ENCODE measurements at regions not wholly inside any gene's neighbourhood (a gene's known extent, or its start where the extent isn't known, plus 50 kb on each side); places are given as distances from the start of the nearest gene placed in this dataset.

DNA sequence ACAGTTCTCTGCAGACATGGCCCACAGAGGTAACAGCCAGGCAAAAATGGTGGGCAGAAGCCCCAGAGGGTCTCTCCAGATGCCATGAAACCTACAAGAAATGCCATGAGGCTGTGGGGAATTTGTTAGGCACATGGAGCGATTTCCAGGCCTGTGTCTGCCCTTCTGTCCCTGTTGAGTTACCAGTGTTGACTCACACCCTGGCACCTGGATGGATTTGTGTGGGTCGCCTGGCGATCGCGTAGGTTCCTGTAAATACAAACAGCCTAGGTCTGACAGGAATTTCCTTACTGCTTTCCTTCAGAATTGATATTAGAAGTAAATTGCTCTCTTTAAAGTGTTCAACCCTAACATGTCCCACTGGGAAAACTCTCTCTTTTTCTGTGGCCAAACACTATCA, 164.9 kb upstream of the EEPD1 start:
- no peaks in the 10 kb centered on the region for H3K36me3 ChIP-seq
- DNase-seq, result peak; percentile 20
- H3K9me3 ChIP-seq, result no peaks in the 10 kb centered on the region
- no peak overlapping the region for H3K4me3 ChIP-seq
- H3K27me3 ChIP-seq, result no peaks in the 10 kb centered on the region

GRCh38 chr7:35988818-35989217, 164.2 kb upstream of the EEPD1 start:
- Histone ChIP-seq H3K4me3 (no peak overlapping the region), H3K9me3 (no peaks in the 10 kb centered on the region), H3K27me3 (no peaks in the 10 kb centered on the region), H3K36me3 (no peaks in the 10 kb centered on the region)
- no peak for DNase-seq

DNA sequence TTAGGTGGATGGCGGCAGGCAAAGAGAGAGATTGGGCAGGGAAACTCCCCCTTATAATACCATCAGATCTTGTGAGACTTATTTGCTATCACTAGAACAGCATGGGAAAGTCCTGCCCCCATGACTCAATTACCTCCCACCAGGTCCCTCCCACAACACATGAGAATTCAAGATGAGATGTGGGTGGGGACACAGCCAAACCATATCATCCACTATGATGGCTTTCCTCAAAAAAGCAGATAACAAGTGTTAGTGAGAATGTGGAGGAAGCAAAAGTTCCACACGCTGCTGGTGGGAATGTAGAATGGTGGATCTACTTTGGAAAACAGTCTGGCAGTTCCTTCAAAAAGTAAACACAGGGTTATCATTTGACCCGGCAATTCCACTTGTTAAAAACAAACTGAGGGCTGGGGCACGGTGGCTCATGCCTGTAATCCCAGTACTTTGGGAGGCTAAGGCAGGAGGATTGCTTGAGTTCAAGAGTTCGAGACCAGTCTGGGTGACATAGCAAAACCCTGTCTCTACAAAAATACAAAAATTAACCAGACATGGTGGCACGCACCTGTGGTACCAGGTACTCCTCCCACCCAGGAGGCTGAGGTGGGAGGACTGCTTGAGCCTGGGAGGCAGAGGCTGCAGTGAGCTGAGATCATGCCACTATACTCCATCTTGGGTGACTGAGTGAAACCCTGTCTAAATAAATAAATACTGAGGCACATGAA, 161.4 kb upstream of the EEPD1 start:
- no peak for DNase-seq
- Histone ChIP-seq H3K36me3 (no peaks in the 10 kb centered on the region), H3K9me3 (no peaks in the 10 kb centered on the region), H3K4me3 (no peak overlapping the region), H3K27me3 (no peaks in the 10 kb centered on the region)

- H3K4me3 ChIP-seq, result no peak overlapping the region
- H3K36me3 ChIP-seq, result no peaks in the 10 kb centered on the region
- no peak for DNase-seq
- no peaks in the 10 kb centered on the region for H3K27me3 ChIP-seq
- no peaks in the 10 kb centered on the region for H3K9me3 ChIP-seq
These were observed 160.6 kb upstream of the EEPD1 start for GRCh38 chr7:35992436-35992835.

DNA sequence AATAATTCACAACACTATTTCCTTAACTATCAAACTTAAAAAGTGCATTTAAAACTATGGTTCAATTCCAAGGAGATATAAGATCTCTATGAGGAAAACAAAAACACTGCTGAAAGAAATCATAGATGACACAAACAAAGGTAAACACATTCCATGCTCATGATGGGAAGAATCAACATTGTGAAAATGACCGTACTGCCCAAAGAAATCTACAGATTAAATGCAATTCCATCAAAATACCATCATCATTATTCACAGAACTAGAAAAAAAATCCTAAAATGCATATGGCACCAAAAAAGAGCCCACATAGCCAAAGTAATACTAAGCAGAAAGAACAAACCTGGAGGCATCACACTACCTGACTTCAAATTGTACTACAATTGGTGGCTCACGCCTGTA, 159.9 kb upstream of the EEPD1 start:
- Histone ChIP-seq H3K27me3 (no peaks in the 10 kb centered on the region), H3K4me3 (no peak overlapping the region), H3K36me3 (no peaks in the 10 kb centered on the region), H3K9me3 (no peaks in the 10 kb centered on the region)
- DNase-seq, result no peak

- DNase-seq, result peak; percentile 52
- H3K9me3 ChIP-seq, result no peaks in the 10 kb centered on the region
- no peaks in the 10 kb centered on the region for H3K36me3 ChIP-seq
- H3K27me3 ChIP-seq, result no peaks in the 10 kb centered on the region
- no peak overlapping the region for H3K4me3 ChIP-seq
These were observed 159.1 kb upstream of the EEPD1 start for GRCh38 chr7:35993676-35994606.

DNA sequence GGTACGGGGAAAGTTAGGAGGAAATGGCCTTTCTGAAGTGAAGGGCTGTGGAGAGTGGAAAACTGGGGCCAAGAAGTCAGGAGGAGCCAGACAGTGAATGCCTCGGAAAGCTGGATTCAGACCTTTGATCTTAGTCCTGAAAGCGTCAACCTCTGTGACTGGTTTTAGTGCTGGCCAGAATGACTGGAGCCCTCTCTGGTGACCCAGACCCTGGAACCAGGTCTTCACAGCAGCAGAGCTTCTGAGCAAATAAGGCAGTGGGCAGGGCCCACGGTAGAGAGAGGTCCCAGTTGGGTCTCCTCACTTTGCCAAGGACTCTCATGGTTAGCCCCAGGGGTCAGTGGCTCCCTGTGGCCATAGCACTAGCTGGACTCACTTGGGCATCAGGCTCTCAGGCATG, 157.7 kb upstream of the EEPD1 start:
- Histone ChIP-seq H3K9me3 (no peaks in the 10 kb centered on the region), H3K27me3 (no peaks in the 10 kb centered on the region), H3K4me3 (no peak overlapping the region)

GRCh38 chr7:35998481-35998880, 154.6 kb upstream of the EEPD1 start:
- H3K36me3 ChIP-seq, result no peaks in the 10 kb centered on the region
- no peaks in the 10 kb centered on the region for H3K9me3 ChIP-seq
- H3K27me3 ChIP-seq, result no peaks in the 10 kb centered on the region
- H3K4me3 ChIP-seq, result no peak overlapping the region
- DNase-seq, result no peak

More for the DNA sequence above, 157.7 kb upstream of the EEPD1 start:
- DNase-seq, result no peak
- H3K36me3 ChIP-seq, result no peaks in the 10 kb centered on the region

DNA sequence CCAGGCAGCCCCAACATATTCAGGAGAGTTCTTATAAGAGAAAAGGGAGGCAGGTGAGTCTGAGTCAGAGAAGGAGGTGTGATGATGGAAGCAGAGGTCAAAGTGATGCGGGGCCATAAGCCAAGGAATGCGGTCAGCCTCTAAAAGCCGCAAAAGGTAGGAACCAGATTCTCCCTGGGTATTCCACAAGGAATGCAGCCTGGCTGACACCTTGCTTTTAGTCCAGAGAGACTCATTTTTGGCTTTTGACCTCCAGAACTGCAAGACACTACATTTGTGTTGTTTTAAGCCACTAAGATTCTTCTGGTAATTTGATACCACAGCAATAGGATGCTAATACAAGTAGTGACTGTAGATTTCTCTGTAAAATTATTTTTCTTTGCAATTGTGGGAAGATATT, 151.5 kb upstream of the EEPD1 start:
- no peak for DNase-seq
- H3K36me3 ChIP-seq, result no peaks in the 10 kb centered on the region
- no peaks in the 10 kb centered on the region for H3K27me3 ChIP-seq
- H3K9me3 ChIP-seq, result no peaks in the 10 kb centered on the region
- H3K4me3 ChIP-seq, result no peak overlapping the region

DNA sequence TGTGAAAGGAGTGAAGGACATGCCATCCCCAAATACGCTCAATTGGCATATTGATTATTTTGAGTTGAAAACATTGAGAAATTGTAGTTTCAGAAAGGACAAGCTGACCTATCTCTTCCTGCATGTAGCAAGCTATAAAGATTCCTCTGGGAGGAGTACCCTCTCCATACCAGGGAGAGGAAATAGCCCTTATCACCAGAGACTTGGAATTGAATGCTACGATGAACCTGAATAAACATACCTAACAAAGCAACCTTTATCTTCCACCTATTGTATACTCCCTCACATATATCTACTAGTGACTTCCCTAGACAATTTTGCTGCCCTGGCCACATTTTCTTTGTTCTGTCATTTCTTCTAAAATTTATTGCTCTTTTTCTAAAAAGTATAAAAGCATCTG, 150.2 kb upstream of the EEPD1 start:
- no peak overlapping the region for H3K4me3 ChIP-seq
- no peaks in the 10 kb centered on the region for H3K9me3 ChIP-seq
- DNase-seq, result no peak
- no peaks in the 10 kb centered on the region for H3K27me3 ChIP-seq
- H3K36me3 ChIP-seq, result no peaks in the 10 kb centered on the region

- Histone ChIP-seq H3K4me3 (no peak overlapping the region), H3K27me3 (no peaks in the 10 kb centered on the region), H3K36me3 (no peaks in the 10 kb centered on the region), H3K9me3 (no peaks in the 10 kb centered on the region)
- DNase-seq, result no peak
These were observed 149.7 kb upstream of the EEPD1 start for GRCh38 chr7:36003343-36003742.

DNA sequence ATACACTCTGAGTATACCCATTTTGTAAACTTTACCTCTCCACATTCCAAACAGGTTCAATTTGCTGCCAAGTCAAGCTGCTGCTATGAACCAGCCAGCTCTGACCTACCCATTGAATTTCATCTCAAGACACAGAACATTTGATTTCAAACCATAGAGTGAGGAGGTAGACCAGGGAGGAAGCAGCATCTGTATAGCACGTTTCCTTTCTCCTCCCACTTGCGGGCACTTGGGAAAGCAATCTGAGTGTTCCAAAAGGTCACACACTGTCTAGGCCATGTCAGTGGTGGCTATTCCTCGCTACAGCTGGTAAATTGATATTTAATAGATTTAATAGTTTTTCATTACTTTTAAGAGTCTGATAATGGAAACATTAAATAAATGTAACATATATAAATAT, 147.8 kb upstream of the EEPD1 start:
- Histone ChIP-seq H3K4me3 (no peak overlapping the region), H3K27me3 (no peaks in the 10 kb centered on the region), H3K36me3 (no peaks in the 10 kb centered on the region), H3K9me3 (no peaks in the 10 kb centered on the region)
- DNase-seq, result no peak

DNA sequence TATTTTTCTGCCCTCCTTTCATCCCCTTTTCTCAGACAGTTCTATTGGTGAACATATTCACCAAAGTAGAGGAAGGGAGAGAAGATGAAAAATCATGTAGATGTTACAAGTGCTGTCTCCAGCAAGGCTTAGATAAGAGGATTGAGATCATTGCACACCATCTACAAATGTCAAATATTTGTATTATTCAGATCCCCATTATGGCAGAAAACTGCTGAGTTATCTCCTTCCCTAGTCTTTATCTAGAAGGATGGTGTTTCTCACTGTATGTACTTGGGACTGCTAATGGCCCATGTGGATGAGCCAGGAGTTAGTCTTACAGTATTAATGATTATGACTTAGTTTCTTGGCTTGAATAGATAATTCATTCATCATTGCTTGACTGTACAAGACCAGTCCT, 147.2 kb upstream of the EEPD1 start:
- no peaks in the 10 kb centered on the region for H3K27me3 ChIP-seq
- DNase-seq, result no peak
- H3K36me3 ChIP-seq, result no peaks in the 10 kb centered on the region
- H3K4me3 ChIP-seq, result no peak overlapping the region
- no peaks in the 10 kb centered on the region for H3K9me3 ChIP-seq

- no peak for DNase-seq
- H3K36me3 ChIP-seq, result no peaks in the 10 kb centered on the region
- no peaks in the 10 kb centered on the region for H3K9me3 ChIP-seq
- no peak overlapping the region for H3K4me3 ChIP-seq
- H3K27me3 ChIP-seq, result no peaks in the 10 kb centered on the region
These were observed 146.3 kb upstream of the EEPD1 start for GRCh38 chr7:36006636-36007229.

- Histone ChIP-seq H3K36me3 (no peaks in the 10 kb centered on the region), H3K9me3 (no peaks in the 10 kb centered on the region), H3K27me3 (no peaks in the 10 kb centered on the region), H3K4me3 (no peak overlapping the region)
- DNase-seq, result no peak
These were observed 142.1 kb upstream of the EEPD1 start for GRCh38 chr7:36010656-36011587.

- Histone ChIP-seq H3K36me3 (no peaks in the 10 kb centered on the region), H3K9me3 (no peaks in the 10 kb centered on the region), H3K27me3 (no peaks in the 10 kb centered on the region), H3K4me3 (no peak overlapping the region)
- no peak for DNase-seq
These were observed 141.5 kb upstream of the EEPD1 start for GRCh38 chr7:36011588-36011965.

Measured in MG63 (cell line).